SK-N-SH (cell line): ENCODE measurements at regions not wholly inside any gene's neighbourhood (a gene's known extent, or its start where the extent isn't known, plus 50 kb on each side); places are given as distances from the start of the nearest gene placed in this dataset.

Experiments
- CTCF ChIA-PET: fragments of 300-600, 350-600 bp; formaldehyde crosslinking; extraction: SDS; loops from one replicate; lab custom pipeline; 2021; lab: Yijun Ruan, JAX
- POLR2A ChIA-PET: fragments of 350-600 bp; sonication (Branson Sonifier 250); formaldehyde crosslinking; extraction: SDS; loops from one replicate; lab custom pipeline; 2020; ENCODE audit warnings: antibody characterized with exemption, inconsistent platforms; lab: Yijun Ruan, JAX
- DNase-seq: peaks from one replicate; pipeline ENCODE4 v3.0.0; 2012
- H2AFZ ChIP-seq: fragments of 200-600 bp; sonication (generic); 2 replicates; pipeline ENCODE4 v1.8.1; 2016; ENCODE audit warnings: antibody characterized with exemption, mild to moderate bottlenecking, low read depth
- H3F3A ChIP-seq: fragments of 200-600 bp; sonication (generic); replicated peaks from 2 replicates; pipeline ENCODE3; 2016; ENCODE audit warnings: antibody characterized with exemption, mild to moderate bottlenecking; ENCODE audit not compliant: insufficient read depth
- H3K27ac ChIP-seq, 2 experiments: fragments of 200-500 bp in 1 of 2; fragments of 200-600 bp in 1 of 2; sonication (Bioruptor generic) in 1 of 2; sonication (generic), shearing (Covaris generic) in 1 of 2; 2 replicates each; pipeline versions ENCODE4 v1.5.1 to v1.6.1; 2014 to 2016; ENCODE audit warnings: low read depth in 2 of 2, inconsistent platforms in 1 of 2, low read length in 1 of 2, mild to moderate bottlenecking in 1 of 2, mixed read lengths in 1 of 2
- H3K27me3 ChIP-seq: fragments of 200-600 bp; sonication (generic), shearing (Covaris generic); 2 replicates; pipeline ENCODE4 v1.6.1; 2016; ENCODE audit warnings: mixed run types; ENCODE audit not compliant: insufficient read depth
- H3K36me3 ChIP-seq, 2 experiments: fragments of 200-500 bp in 1 of 2; fragments of 200-600 bp in 1 of 2; sonication (Bioruptor generic) in 1 of 2; sonication (generic) in 1 of 2; replicated peaks in 1 of 2; 2 replicates each; pipeline versions ENCODE3 to v1.5.1; 2014 to 2016; ENCODE audit warnings: low read length in 1 of 2, mild to moderate bottlenecking in 1 of 2; ENCODE audit not compliant: insufficient read depth in 2 of 2, control insufficient read depth in 1 of 2
- H3K4me1 ChIP-seq, 2 experiments: fragments of 200-500 bp in 1 of 2; fragments of 200-600 bp in 1 of 2; sonication (Bioruptor generic) in 1 of 2; sonication (generic), shearing (Covaris generic) in 1 of 2; 2 replicates each; pipeline versions ENCODE4 v1.5.1 to v1.6.1; 2014 to 2016; ENCODE audit warnings: low read depth in 1 of 2, low read length in 1 of 2, mixed run types in 1 of 2; ENCODE audit not compliant: insufficient read depth in 2 of 2, control insufficient read depth in 1 of 2
- H3K4me2 ChIP-seq: fragments of 200-600 bp; sonication (generic), shearing (Covaris generic); 2 replicates; pipeline ENCODE4 v1.6.1; 2017; ENCODE audit warnings: mixed run types
- H3K4me3 ChIP-seq, 2 experiments: fragments of 200-500 bp in 1 of 2; fragments of 200-600 bp in 1 of 2; sonication (Bioruptor generic) in 1 of 2; sonication (generic), shearing (Covaris generic) in 1 of 2; 2 replicates each; pipeline versions ENCODE4 v1.5.1 to v1.8.1; 2014 to 2016; ENCODE audit warnings: low read depth in 2 of 2, inconsistent platforms in 1 of 2, low read length in 1 of 2, mild to moderate bottlenecking in 1 of 2, mixed read lengths in 1 of 2, moderate library complexity in 1 of 2
- H3K79me2 ChIP-seq: fragments of 200-600 bp; sonication (generic); 2 replicates; pipeline ENCODE4 v1.8.1; 2017; ENCODE audit warnings: mild to moderate bottlenecking; ENCODE audit not compliant: insufficient read depth
- H3K9ac ChIP-seq: fragments of 200-600 bp; sonication (generic); 2 replicates; pipeline ENCODE4 v1.6.1; 2017; ENCODE audit warnings: mixed run types
- H3K9me2 ChIP-seq: fragments of 200-600 bp; sonication (generic); 2 replicates; pipeline ENCODE4 v1.6.1; 2017; ENCODE audit warnings: mixed run types
- H3K9me3 ChIP-seq: fragments of 200-600 bp; sonication (generic); 2 replicates; pipeline ENCODE4 v1.6.1; 2017; ENCODE audit warnings: mixed run types, mild to moderate bottlenecking, moderate library complexity
- H4K20me1 ChIP-seq: fragments of 200-600 bp; sonication (generic); 2 replicates; pipeline ENCODE4 v1.6.1; 2017; ENCODE audit warnings: mild to moderate bottlenecking, mixed run types; ENCODE audit not compliant: insufficient read depth
- CHD2 ChIP-seq: fragments of 150-350 bp; IDR thresholded peaks from 2 replicates; pipeline ENCODE4 v1.6.1; 2018; ENCODE audit warnings: low read length; ENCODE audit not compliant: partially characterized antibody
- EZH2phosphoT487 ChIP-seq: fragments of 200-600 bp; sonication (generic); IDR thresholded peaks from 2 replicates; pipeline ENCODE4 v1.6.1; 2017; ENCODE audit warnings: low read depth, mixed run types, mild to moderate bottlenecking, antibody characterized with exemption, moderate library complexity, borderline replicate concordance
- FOXJ3 ChIP-seq: sonication (generic); formaldehyde crosslinking; IDR thresholded peaks from 2 replicates; pipeline ENCODE4 v1.5.1; 2020; ENCODE audit warnings: mild to moderate bottlenecking, missing genetic modification reagents
- FOXM1 ChIP-seq: IDR thresholded peaks from 2 replicates; pipeline ENCODE4 v1.4.0; 2012; ENCODE audit warnings: low read depth, mild to moderate bottlenecking
- MAX ChIP-seq: IDR thresholded peaks from 2 replicates; pipeline ENCODE4 v1.4.0; 2012; ENCODE audit warnings: low read depth
- MXI1 ChIP-seq: IDR thresholded peaks from 2 replicates; pipeline ENCODE4 v1.6.1; 2012; ENCODE audit warnings: mild to moderate bottlenecking, low read depth, low read length, improper control_type of control experiment
- NFIC ChIP-seq: IDR thresholded peaks from 2 replicates; pipeline ENCODE4 v1.4.0; 2012; ENCODE audit warnings: borderline replicate concordance
- POLR2AphosphoS5 ChIP-seq: IDR thresholded peaks from 2 replicates; pipeline ENCODE4 v1.6.1; 2012; ENCODE audit warnings: low read depth, low read length
- RAD21 ChIP-seq: IDR thresholded peaks from 2 replicates; pipeline ENCODE4 v1.6.1; 2012; ENCODE audit warnings: mild to moderate bottlenecking, low read length
- RFX5 ChIP-seq: IDR thresholded peaks from 2 replicates; pipeline ENCODE4 v1.6.1; 2012; ENCODE audit warnings: mild to moderate bottlenecking, improper control_type of control experiment, low read length
- TCF12 ChIP-seq: IDR thresholded peaks from 2 replicates; pipeline ENCODE4 v1.4.0; 2012
- USF1 ChIP-seq: IDR thresholded peaks from 2 replicates; pipeline ENCODE4 v1.4.0; 2012; ENCODE audit warnings: low read depth, borderline replicate concordance
- YY1 ChIP-seq: IDR thresholded peaks from 2 replicates; pipeline ENCODE4 v1.4.0; 2012; ENCODE audit warnings: low read depth, mild to moderate bottlenecking
- whole genome bisulfite sequencing: methylation state at CpG from one replicate; pipeline ENCODE4 v1.1.6; 2017; ENCODE audit warnings: low lambda C conversion rate; 5-methylcytosine and 5-hydroxymethylcytosine counted together
- TF ChIP-seq, protein P1 (sequence below): IDR thresholded peaks from 2 replicates; pipeline ENCODE4; 2012
- TF ChIP-seq, protein P2 (sequence below): fragments of 150-350 bp; IDR thresholded peaks from 2 replicates; pipeline ENCODE4 v1.6.1; 2016; ENCODE audit warnings: mild to moderate bottlenecking, low read depth, low read length

GRCh38 chr12:24173067-24173466, 223.6 kb upstream of the SOX5 start:
- Histone ChIP-seq H3K27ac (no peak overlapping the region), H3F3A (no peaks in the 10 kb centered on the region), H3K4me2 (no peak overlapping the region), H3K36me3 (no peaks in the 10 kb centered on the region), H3K4me3 (no peak overlapping the region), H3K9me3 (no peaks in the 10 kb centered on the region), H3K4me1 (no peaks in the 10 kb centered on the region), H4K20me1 (no peaks in the 10 kb centered on the region), H3K9me2 (no peaks in the 10 kb centered on the region), H3K79me2 (no peaks in the 10 kb centered on the region), H2AFZ (no peak overlapping the region), H3K9ac (no peak overlapping the region), H3K27me3 (no peaks in the 10 kb centered on the region)
- 67% methylated on average over 7 of the region's 7 CpGs for WGBS
- CTCF ChIA-PET = no interaction called here
- no peak for DNase-seq
- POLR2A ChIA-PET = no interaction called here
- no peak for TF ChIP-seq RFX5
- no peak for TF ChIP-seq FOXJ3 (CRISPR knock-in tag)
- TF ChIP-seq, protein P1, sequence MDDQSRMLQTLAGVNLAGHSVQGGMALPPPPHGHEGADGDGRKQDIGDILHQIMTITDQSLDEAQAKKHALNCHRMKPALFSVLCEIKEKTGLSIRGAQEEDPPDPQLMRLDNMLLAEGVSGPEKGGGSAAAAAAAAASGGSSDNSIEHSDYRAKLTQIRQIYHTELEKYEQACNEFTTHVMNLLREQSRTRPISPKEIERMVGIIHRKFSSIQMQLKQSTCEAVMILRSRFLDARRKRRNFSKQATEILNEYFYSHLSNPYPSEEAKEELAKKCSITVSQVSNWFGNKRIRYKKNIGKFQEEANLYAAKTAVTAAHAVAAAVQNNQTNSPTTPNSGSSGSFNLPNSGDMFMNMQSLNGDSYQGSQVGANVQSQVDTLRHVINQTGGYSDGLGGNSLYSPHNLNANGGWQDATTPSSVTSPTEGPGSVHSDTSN = no peak
- TF ChIP-seq TCF12 = no peak
- TF ChIP-seq MXI1 = no peak
- TF ChIP-seq, protein P2, sequence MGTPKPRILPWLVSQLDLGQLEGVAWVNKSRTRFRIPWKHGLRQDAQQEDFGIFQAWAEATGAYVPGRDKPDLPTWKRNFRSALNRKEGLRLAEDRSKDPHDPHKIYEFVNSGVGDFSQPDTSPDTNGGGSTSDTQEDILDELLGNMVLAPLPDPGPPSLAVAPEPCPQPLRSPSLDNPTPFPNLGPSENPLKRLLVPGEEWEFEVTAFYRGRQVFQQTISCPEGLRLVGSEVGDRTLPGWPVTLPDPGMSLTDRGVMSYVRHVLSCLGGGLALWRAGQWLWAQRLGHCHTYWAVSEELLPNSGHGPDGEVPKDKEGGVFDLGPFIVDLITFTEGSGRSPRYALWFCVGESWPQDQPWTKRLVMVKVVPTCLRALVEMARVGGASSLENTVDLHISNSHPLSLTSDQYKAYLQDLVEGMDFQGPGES = no peak
- TF ChIP-seq MAX = no peak
- TF ChIP-seq USF1 = no peak
- TF ChIP-seq NFIC = no peak
- TF ChIP-seq FOXM1 = no peak
- no peak for TF ChIP-seq YY1
- no peak for TF ChIP-seq CHD2
- no peak for TF ChIP-seq POLR2AphosphoS5

GRCh38 chr12:24172773-24173066, 223.2 kb upstream of the SOX5 start:
- Histone ChIP-seq H3K9ac (no peak overlapping the region), H3K9me2 (no peaks in the 10 kb centered on the region), H3K4me2 (no peak overlapping the region), H3F3A (no peaks in the 10 kb centered on the region), H3K79me2 (no peaks in the 10 kb centered on the region), H3K4me3 (no peak overlapping the region), H3K36me3 (no peaks in the 10 kb centered on the region), H3K4me1 (no peaks in the 10 kb centered on the region), H3K27me3 (no peaks in the 10 kb centered on the region), H2AFZ (no peak overlapping the region), H3K27ac (no peak overlapping the region), H3K9me3 (no peaks in the 10 kb centered on the region), H4K20me1 (no peaks in the 10 kb centered on the region)
- no peak for TF ChIP-seq MAX
- TF ChIP-seq RAD21 = no peak
- TF ChIP-seq EZH2phosphoT487 = no peak
- DNase-seq = no peak
- POLR2A ChIA-PET = no interaction called here
- CTCF ChIA-PET = no interaction called here
